K562 (cell line): ENCODE measurements at regions not wholly inside any gene's neighbourhood (a gene's known extent, or its start where the extent isn't known, plus 50 kb on each side); places are given as distances from the start of the nearest gene placed in this dataset.

Experiments
- ATAC-seq: fragments of 200-7000 bp; cut with Tn5 transposase; 3 replicates; pipeline ENCODE4 v1.9.1; 2020; ENCODE audit warnings: moderate library complexity
- BruUV-seq: library from RNA; stranded (reverse); fragments of 400-500 nt; replicated peaks from 2 replicates; lab custom pipeline; 2021; lab: Mats Ljungman, UMichigan
- CTCF ChIA-PET: fragments of 300-600 bp; formaldehyde crosslinking; extraction: SDS; loops from one replicate; lab custom pipeline; 2021; ENCODE audit warnings: low intra/inter-chr PET ratio; lab: Yijun Ruan, JAX
- POLR2A ChIA-PET: fragments of 300-600, 350-650 bp; sonication (Branson Sonifier 250); formaldehyde crosslinking; extraction: SDS; loops from one replicate; lab custom pipeline; 2021; ENCODE audit warnings: antibody characterized with exemption, inconsistent platforms; lab: Yijun Ruan, JAX
- DNase-seq, 4 experiments: peaks; one replicate each; pipeline versions ENCODE4 v3.0.0 to v3.0.0-alpha.2; 2011 to 2018; ENCODE audit warnings: low spot score in 3 of 4, mixed read lengths in 3 of 4; ENCODE audit errors: extremely low read depth in 1 of 4
- FAIRE-seq: peaks from 2 replicates; lab custom pipeline; 2011; peaks lifted over from hg19 to GRCh38; lab: Jason Lieb, UNC
- H2AFZ ChIP-seq: 2 replicates; pipeline ENCODE4 v1.6.0; 2011; ENCODE audit warnings: low read depth, low read length, control low read depth, inconsistent platforms
- H3K27ac ChIP-seq: fragments of 200-600 bp; 3 replicates; pipeline ENCODE4 v1.8.0; 2011; ENCODE audit warnings: low read depth, mild to moderate bottlenecking, control low read depth, inconsistent platforms, low read length, moderate library complexity, mixed read lengths; ENCODE audit errors: extremely low read depth
- H3K27me3 ChIP-seq, 2 experiments: fragments of 300-600 bp in 1 of 2; 2 replicates in 1 of 2; 3 replicates in 1 of 2; pipeline versions ENCODE4 v1.6.0 to v1.8.0; 2011; ENCODE audit warnings: inconsistent platforms in 2 of 2, low read length in 2 of 2, mild to moderate bottlenecking in 1 of 2, mixed read lengths in 1 of 2, moderate library complexity in 1 of 2; ENCODE audit not compliant: control insufficient read depth in 2 of 2, insufficient read depth in 2 of 2
- H3K36me3 ChIP-seq: fragments of 300-600 bp; 3 replicates; pipeline ENCODE4 v1.8.0; 2011; ENCODE audit warnings: mild to moderate bottlenecking, low read length, inconsistent platforms; ENCODE audit not compliant: control insufficient read depth, insufficient read depth
- H3K4me1 ChIP-seq, 2 experiments: fragments of 200-600 bp in 1 of 2; replicated peaks in 1 of 2; 2 replicates in 1 of 2; 3 replicates in 1 of 2; pipeline versions ENCODE4 v1.5.1 to v1.8.0; 2011; ENCODE audit warnings: inconsistent platforms in 2 of 2, low read length in 2 of 2, mild to moderate bottlenecking in 1 of 2, mixed read lengths in 1 of 2, moderate library complexity in 1 of 2; ENCODE audit not compliant: control insufficient read depth in 2 of 2, insufficient read depth in 2 of 2
- H3K4me2 ChIP-seq: 2 replicates; pipeline ENCODE4 v1.6.1; 2011; ENCODE audit warnings: low read length, control low read depth, inconsistent platforms, mixed read lengths; ENCODE audit not compliant: insufficient read depth
- H3K4me3 ChIP-seq: fragments of 200-600 bp; sonication (generic), shearing (Covaris generic); 2 replicates; pipeline ENCODE4 v1.5.1; 2016; ENCODE audit warnings: control low read depth, inconsistent platforms
- H3K79me2 ChIP-seq: fragments of 200-600 bp; 3 replicates; pipeline ENCODE4 v1.8.0; 2011; ENCODE audit warnings: low read length, inconsistent platforms; ENCODE audit not compliant: control insufficient read depth, insufficient read depth
- H3K9ac ChIP-seq, 2 experiments: 2 replicates each; pipeline versions ENCODE4 v1.6.0 to v1.6.1; 2011; ENCODE audit warnings: low read depth in 2 of 2, low read length in 2 of 2, control low read depth in 1 of 2, inconsistent platforms in 1 of 2, mild to moderate bottlenecking in 1 of 2, mixed read lengths in 1 of 2; ENCODE audit not compliant: insufficient read depth in 1 of 2
- H3K9me1 ChIP-seq: one replicate; pipeline ENCODE4 v1.6.0; 2011; ENCODE audit warnings: inconsistent platforms, mild to moderate bottlenecking, low read length, moderate library complexity; ENCODE audit not compliant: control insufficient read depth, insufficient read depth
- H3K9me3 ChIP-seq: replicated peaks from 2 replicates; pipeline ENCODE4 v1.5.1; 2011; ENCODE audit warnings: low read depth, low read length, inconsistent platforms; ENCODE audit not compliant: control insufficient read depth, insufficient read depth
- H4K20me1 ChIP-seq: replicated peaks from 2 replicates; pipeline ENCODE4 v1.6.1; 2011; ENCODE audit warnings: low read length, inconsistent platforms, mixed read lengths; ENCODE audit not compliant: control insufficient read depth, insufficient read depth
- CEBPB ChIP-seq: fragments of 450-650 bp; IDR thresholded peaks from 2 replicates; pipeline ENCODE4 v1.6.1; 2016; ENCODE audit warnings: missing genetic modification characterization, missing compliant biosample characterization
- FOS ChIP-seq: IDR thresholded peaks from 3 replicates; pipeline ENCODE4 v1.6.1; 2011; ENCODE audit not compliant: insufficient read length; ENCODE audit errors: extremely low read depth
- FOXA3 ChIP-seq, 2 experiments: fragments of 450-650 bp in 1 of 2; sonication (generic) in 1 of 2; formaldehyde crosslinking; IDR thresholded peaks in 1 of 2; conservative IDR thresholded peaks in 1 of 2; 2 replicates each; pipeline versions ENCODE4 v1.4.0 to v1.8.0; 2020 to 2022; ENCODE audit warnings: mild to moderate bottlenecking in 2 of 2, missing genetic modification reagents in 1 of 2
- HDAC2 ChIP-seq: fragments of 450-650 bp; IDR thresholded peaks from 2 replicates; pipeline ENCODE4 v1.6.1; 2016; ENCODE audit warnings: mild to moderate bottlenecking
- HIVEP1 ChIP-seq: fragments of 250-450 bp; sonication (Bioruptor Pico); IDR thresholded peaks from 2 replicates; pipeline ENCODE4 v1.4.0; 2020; ENCODE audit warnings: mild to moderate bottlenecking
- MCM3 ChIP-seq: fragments of 450-650 bp; IDR thresholded peaks from 2 replicates; pipeline ENCODE4 v1.6.1; 2016
- NEUROD1 ChIP-seq: fragments of 150-350 bp; IDR thresholded peaks from 2 replicates; pipeline ENCODE4 v1.6.1; 2014; ENCODE audit warnings: borderline replicate concordance, low read length, low read depth; ENCODE audit not compliant: partially characterized antibody
- PHF21A ChIP-seq: fragments of 450-650 bp; IDR thresholded peaks from 2 replicates; pipeline ENCODE4 v1.6.1; 2017; ENCODE audit warnings: low read depth, borderline replicate concordance
- SLC30A9 ChIP-seq: fragments of 250-450 bp; sonication (Bioruptor Pico); IDR thresholded peaks from 2 replicates; pipeline ENCODE4 v1.8.0; 2022; ENCODE audit warnings: mild to moderate bottlenecking, moderate library complexity
- SMAD4 ChIP-seq: fragments of 250-450 bp; sonication (Bioruptor Pico); conservative IDR thresholded peaks from 2 replicates; pipeline ENCODE4 v1.8.0; 2021; ENCODE audit warnings: inconsistent platforms, mild to moderate bottlenecking, moderate library complexity
- SRF ChIP-seq, 2 experiments: fragments of 250-450, 450-650 bp in 1 of 2; sonication (Bioruptor Pico) in 1 of 2; sonication (generic) in 1 of 2; formaldehyde crosslinking; IDR thresholded peaks; 2 replicates each; pipeline versions ENCODE4 v1.5.0 to v1.5.1; 2020 to 2022; ENCODE audit warnings: mild to moderate bottlenecking in 1 of 2, missing genetic modification reagents in 1 of 2
- TAF15 ChIP-seq: fragments of 200-400 bp; formaldehyde crosslinking; IDR thresholded peaks from 2 replicates; pipeline ENCODE4 v1.6.1; 2017; ENCODE audit warnings: mild to moderate bottlenecking, low read depth, low read length, moderate library complexity
- TEAD4 ChIP-seq, 2 experiments: sonication (generic) in 1 of 2; formaldehyde crosslinking in 1 of 2; IDR thresholded peaks; 2 replicates each; pipeline versions ENCODE4 v1.6.1 to v1.8.0; 2012 to 2022; ENCODE audit warnings: borderline replicate concordance in 1 of 2, inconsistent platforms in 1 of 2, low read length in 1 of 2, mild to moderate bottlenecking in 1 of 2, missing genetic modification reagents in 1 of 2
- ZNF121 ChIP-seq: sonication (generic); formaldehyde crosslinking; conservative IDR thresholded peaks from 2 replicates; pipeline ENCODE4 v1.8.0; 2022; ENCODE audit warnings: missing genetic modification reagents
- ZNF354B ChIP-seq: fragments of 250-450 bp; sonication (Bioruptor Pico); IDR thresholded peaks from 2 replicates; pipeline ENCODE4 v1.4.0; 2020
- ZNF444 ChIP-seq: fragments of 250-450 bp; sonication (Bioruptor Pico); IDR thresholded peaks from 2 replicates; pipeline ENCODE4 v1.4.0; 2020; ENCODE audit warnings: mild to moderate bottlenecking, moderate library complexity
- WGBS: fragments of 100-300 bp; shearing (Covaris generic); methylation state at CpG from one replicate; pipeline ENCODE4 v1.1.6; 2016; ENCODE audit warnings: low coverage, mixed read lengths; ENCODE audit not compliant: insufficient coverage; ENCODE audit errors: missing lambda C conversion rate; 5-methylcytosine and 5-hydroxymethylcytosine counted together
- in situ Hi-C: fragments of 300-500 bp; cut with MboI; formaldehyde crosslinking; loops from 4 replicates; pipeline ENCODE4 v1.15.0; 2018; ENCODE audit warnings: inconsistent platforms, mixed read lengths
- intact Hi-C: fragments of 100-400 bp; cut with micrococcal nuclease; formaldehyde crosslinking; loops from 2 replicates; pipeline ENCODE4 v1.14.2; 2022

DNA sequence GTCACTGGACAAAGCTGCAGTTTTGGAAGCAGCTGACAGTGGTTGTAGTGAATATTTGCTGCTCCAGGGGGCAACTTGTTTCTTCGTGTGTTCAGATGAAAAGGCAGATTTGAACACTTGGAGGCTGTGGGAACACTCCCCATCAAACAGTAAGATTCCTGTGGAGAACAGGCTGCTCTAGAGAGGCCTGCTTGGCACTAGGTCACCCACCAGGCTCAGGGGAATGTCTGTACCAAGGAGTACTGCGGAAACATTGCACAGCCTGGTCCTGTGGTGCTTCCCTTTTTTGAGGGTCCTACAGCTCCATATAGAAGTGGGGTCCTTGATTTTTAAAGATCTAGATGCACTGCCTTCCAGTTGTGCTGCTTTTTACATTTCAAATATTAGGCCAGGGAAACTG lies 97.5 kb downstream of the CXCL12 start:
- TF ChIP-seq SLC30A9 (CRISPR knock-in tag) (no peak), PHF21A (no peak), TEAD4 (IDR thresholded peaks at IDR 0.05; ENCODE audit: low read length) (no peak), TEAD4 (CRISPR knock-in tag; IDR thresholded peaks at IDR 0.05; ENCODE audit: borderline replicate concordance) (no peak), HDAC2 (no peak), CEBPB (tag) (no peak), ZNF444 (CRISPR knock-in tag) (no peak), FOS (no peak), TAF15 (no peak), FOXA3 (CRISPR knock-in tag; conservative IDR thresholded peaks at IDR 0.05 in 1 of 2, IDR thresholded peaks at IDR 0.05 in 1 of 2) (no peak), ZNF354B (no peak), SRF (CRISPR knock-in tag; IDR thresholded peaks at IDR 0.05) (no peak), HIVEP1 (CRISPR knock-in tag) (no peak), SMAD4 (no peak), NEUROD1 (no peak), MCM3 (no peak), ZNF121 (no peak)
- Histone ChIP-seq H3K27me3 (peaks cover 0 to 3% of the 10 kb centered on the region in 2 experiments; a peak in 3 of 5 replicates), H3K9me1 (no peaks in the 10 kb centered on the region), H3K9me3 (no peaks in the 10 kb centered on the region), H3K4me2 (no peak overlapping the region), H3K4me3 (no peak overlapping the region), H4K20me1 (no peaks in the 10 kb centered on the region), H3K79me2 (no peaks in the 10 kb centered on the region), H2AFZ (no peak overlapping the region), H3K36me3 (no peaks in the 10 kb centered on the region), H3K9ac (no peak overlapping the region), H3K27ac (no peak overlapping the region), H3K4me1 (peaks cover 4 to 5% of the 10 kb centered on the region in 2 experiments; a peak in 3 of 5 replicates)
- ChIA-PET POLR2A (interaction anchor here (0.6 kb wide), 1 partner anchor 279 kb away, joined by 3 read pairs; no protein-coding TSS in a partner anchor), CTCF (no interaction called here)
- 7% methylated on average over 2 of the region's 2 CpGs for WGBS
- in situ Hi-C loops = no loop called here
- BruUV-seq = no TSS peak
- DNase-seq = no peak
- intact Hi-C loops = no loop called here
- FAIRE-seq = no peak
- ATAC-seq = no peak
